Natural killer cell (primary cell): ENCODE measurements at regions not wholly inside any gene's neighbourhood (a gene's known extent, or its start where the extent isn't known, plus 50 kb on each side); places are given as distances from the start of the nearest gene placed in this dataset.

Source experiments
- ATAC-seq, 3 donors: fragments of 150-1000 bp in 2 of 3; fragments of 200-7000 bp in 1 of 3; cut with Tn5 transposase; 1 replicate in 1 of 3; 2 replicates in 2 of 3; pipeline ENCODE4 v1.10.0; 2021; ENCODE audit warnings: mild to moderate bottlenecking in 2 of 3, moderate library complexity in 2 of 3
- DNase-seq, 2 donors: peaks; one replicate each; pipeline versions ENCODE4 v3.0.0 to v3.0.0-alpha.2; 2013 to 2021; ENCODE audit warnings: mixed read lengths in 1 of 2
- H3K27ac ChIP-seq: one replicate; pipeline ENCODE4 v1.5.1; 2013; ENCODE audit warnings: mild to moderate bottlenecking, low read length
- H3K27me3 ChIP-seq: one replicate; pipeline ENCODE4 v1.6.1; 2013; ENCODE audit warnings: low read length; ENCODE audit not compliant: control insufficient read depth, insufficient read depth
- H3K36me3 ChIP-seq: one replicate; pipeline ENCODE4 v1.6.1; 2013; ENCODE audit warnings: low read length; ENCODE audit not compliant: control insufficient read depth, insufficient read depth
- H3K4me1 ChIP-seq: one replicate; pipeline ENCODE4 v1.6.1; 2013; ENCODE audit warnings: low read length; ENCODE audit not compliant: control insufficient read depth, insufficient read depth
- H3K4me3 ChIP-seq: one replicate; pipeline ENCODE4 v1.5.1; 2013; ENCODE audit warnings: low read length
- H3K9me3 ChIP-seq: one replicate; pipeline ENCODE4 v1.6.1; 2013; ENCODE audit warnings: low read length; ENCODE audit not compliant: control insufficient read depth, insufficient read depth
- H3K27ac Mint-ChIP-seq, 2 donors: one replicate each; pipeline ENCODE4 v1.8.0; 2022; ENCODE audit warnings: mild to moderate bottlenecking in 2 of 2, mixed read lengths in 2 of 2, moderate library complexity in 1 of 2
- H3K27me3 Mint-ChIP-seq, 2 donors: one replicate each; pipeline ENCODE4 v1.8.0; 2022; ENCODE audit warnings: low read depth in 2 of 2, mixed read lengths in 2 of 2
- H3K36me3 Mint-ChIP-seq: one replicate; pipeline ENCODE4 v1.8.0; 2022; ENCODE audit warnings: mixed read lengths
- H3K4me1 Mint-ChIP-seq, 2 donors: one replicate each; pipeline ENCODE4 v1.8.0; 2022; ENCODE audit warnings: mixed read lengths in 2 of 2
- H3K4me3 Mint-ChIP-seq: one replicate; pipeline ENCODE4 v1.8.0; 2022; ENCODE audit warnings: mild to moderate bottlenecking, moderate library complexity, mixed read lengths
- H3K9me3 Mint-ChIP-seq, 2 donors: one replicate each; pipeline ENCODE4 v1.8.0; 2022; ENCODE audit warnings: mixed read lengths in 2 of 2
- WGBS: methylation state at CpG from one replicate; pipeline ENCODE4 v1.1.7; 2013; ENCODE audit warnings: missing lambda C conversion rate; ENCODE audit not compliant: insufficient coverage; 5-methylcytosine and 5-hydroxymethylcytosine counted together
- intact Hi-C: fragments of 100-400 bp; cut with micrococcal nuclease; formaldehyde crosslinking; loops from one replicate; pipeline ENCODE4 v1.14.2; 2022
- TF ChIP-seq, protein P1 (sequence below): fragments of 200-600 bp; IDR thresholded peaks from one replicate; pipeline ENCODE4 v1.8.0; 2022; ENCODE audit warnings: antibody characterized with exemption

DNA sequence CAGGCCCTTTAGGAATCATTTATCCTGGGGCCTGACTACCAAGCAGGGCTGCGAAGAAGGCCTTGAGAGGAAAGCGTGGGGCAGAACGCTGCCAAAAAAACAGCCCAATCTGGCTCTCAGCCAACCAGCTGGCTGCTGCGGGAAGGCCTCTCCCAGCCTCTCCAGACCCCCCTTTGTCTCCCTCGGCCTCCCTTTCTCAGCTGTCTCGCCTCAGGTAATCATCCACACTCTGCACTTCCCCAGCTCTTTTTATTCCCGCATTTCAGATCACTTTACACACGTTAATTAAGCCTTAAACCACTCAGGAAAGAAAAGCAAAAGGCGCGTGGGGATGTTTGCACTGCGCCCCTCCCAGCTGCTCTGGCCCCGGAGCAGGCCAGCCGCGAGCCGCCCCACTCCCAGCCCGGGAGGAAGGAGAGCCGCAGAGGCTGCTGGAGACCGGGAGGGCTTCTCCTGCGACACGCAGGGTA is 208.2 kb upstream of the FOXN3 start:
- no peak overlapping the region for H3K4me3 ChIP-seq
- peaks cover 33% of the 10 kb centered on the region for H3K4me1 ChIP-seq
- no peaks in the 10 kb centered on the region for H3K36me3 ChIP-seq
- peak overlapping the region; percentile 85 for H3K27ac ChIP-seq
- Mint-ChIP-seq H3K4me1 (peaks cover 52 to 56% of the 10 kb centered on the region in 2 donors), H3K4me3 (peak overlapping the region; percentile 40), H3K27me3 (no peaks in the 10 kb centered on the region), H3K27ac (peak overlapping the region; percentile 90 to 95), H3K36me3 (no peaks in the 10 kb centered on the region), H3K9me3 (peaks cover 2 to 5% of the 10 kb centered on the region in 2 donors)
- intact Hi-C loops: loop anchor here (5.0 kb wide), 1 partner anchor 258 kb away; no protein-coding TSS in a partner anchor
- H3K9me3 ChIP-seq: peaks cover 10% of the 10 kb centered on the region
- WGBS: 98% methylated on average over 20 of the region's 20 CpGs
- TF ChIP-seq, protein P1, sequence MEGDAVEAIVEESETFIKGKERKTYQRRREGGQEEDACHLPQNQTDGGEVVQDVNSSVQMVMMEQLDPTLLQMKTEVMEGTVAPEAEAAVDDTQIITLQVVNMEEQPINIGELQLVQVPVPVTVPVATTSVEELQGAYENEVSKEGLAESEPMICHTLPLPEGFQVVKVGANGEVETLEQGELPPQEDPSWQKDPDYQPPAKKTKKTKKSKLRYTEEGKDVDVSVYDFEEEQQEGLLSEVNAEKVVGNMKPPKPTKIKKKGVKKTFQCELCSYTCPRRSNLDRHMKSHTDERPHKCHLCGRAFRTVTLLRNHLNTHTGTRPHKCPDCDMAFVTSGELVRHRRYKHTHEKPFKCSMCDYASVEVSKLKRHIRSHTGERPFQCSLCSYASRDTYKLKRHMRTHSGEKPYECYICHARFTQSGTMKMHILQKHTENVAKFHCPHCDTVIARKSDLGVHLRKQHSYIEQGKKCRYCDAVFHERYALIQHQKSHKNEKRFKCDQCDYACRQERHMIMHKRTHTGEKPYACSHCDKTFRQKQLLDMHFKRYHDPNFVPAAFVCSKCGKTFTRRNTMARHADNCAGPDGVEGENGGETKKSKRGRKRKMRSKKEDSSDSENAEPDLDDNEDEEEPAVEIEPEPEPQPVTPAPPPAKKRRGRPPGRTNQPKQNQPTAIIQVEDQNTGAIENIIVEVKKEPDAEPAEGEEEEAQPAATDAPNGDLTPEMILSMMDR: no peak
- DNase-seq (no peak), ATAC-seq (no peak)
- H3K27me3 ChIP-seq: no peaks in the 10 kb centered on the region

DNA sequence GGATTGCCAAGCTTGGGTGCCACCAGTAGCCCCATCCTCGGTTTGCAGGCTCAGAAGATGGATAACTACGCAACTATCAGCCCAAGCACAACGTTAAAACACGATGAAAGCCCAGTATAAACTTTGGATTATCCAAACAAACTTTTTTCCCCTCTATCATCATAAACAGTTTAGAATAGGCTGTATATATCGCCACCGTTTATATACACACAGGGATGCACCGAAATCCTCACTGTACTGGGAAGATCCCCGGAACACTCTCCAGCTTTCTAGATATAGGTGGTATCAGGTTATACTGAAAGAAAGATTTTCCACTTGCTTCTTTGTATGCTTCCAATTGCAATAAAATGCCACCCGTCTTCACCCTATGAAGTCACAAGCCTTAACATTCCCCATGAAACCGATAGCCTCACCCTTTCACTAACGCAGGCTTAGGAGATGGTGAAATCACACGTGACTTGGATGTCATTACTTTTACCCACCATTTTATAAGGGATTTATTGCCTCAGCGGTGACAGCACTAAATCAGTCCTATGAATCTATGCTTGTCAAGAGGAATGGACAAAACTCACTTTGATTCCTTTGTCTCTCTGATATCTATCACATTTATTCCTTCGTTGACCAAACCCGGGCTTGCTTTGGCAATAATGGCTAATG is 207.6 kb upstream of the FOXN3 start:
- DNase-seq: no peak
- Mint-ChIP-seq H3K36me3 (no peaks in the 10 kb centered on the region), H3K27ac (peak overlapping the region; percentile 90 to 95), H3K4me1 (peaks cover 52 to 56% of the 10 kb centered on the region in 2 donors), H3K9me3 (peaks cover 2 to 5% of the 10 kb centered on the region in 2 donors), H3K4me3 (no peak overlapping the region), H3K27me3 (no peaks in the 10 kb centered on the region)
- 97% methylated on average over 15 of the region's 15 CpGs for WGBS
- Histone ChIP-seq H3K27me3 (no peaks in the 10 kb centered on the region), H3K4me1 (peaks cover 35% of the 10 kb centered on the region), H3K9me3 (peaks cover 10% of the 10 kb centered on the region), H3K36me3 (no peaks in the 10 kb centered on the region), H3K4me3 (no peak overlapping the region), H3K27ac (no peak overlapping the region)
- no peak for ATAC-seq
- intact Hi-C loops: loop anchor here (5.0 kb wide), 1 partner anchor 257 kb away; no protein-coding TSS in a partner anchor
- TF ChIP-seq, protein P1: no peak

DNA sequence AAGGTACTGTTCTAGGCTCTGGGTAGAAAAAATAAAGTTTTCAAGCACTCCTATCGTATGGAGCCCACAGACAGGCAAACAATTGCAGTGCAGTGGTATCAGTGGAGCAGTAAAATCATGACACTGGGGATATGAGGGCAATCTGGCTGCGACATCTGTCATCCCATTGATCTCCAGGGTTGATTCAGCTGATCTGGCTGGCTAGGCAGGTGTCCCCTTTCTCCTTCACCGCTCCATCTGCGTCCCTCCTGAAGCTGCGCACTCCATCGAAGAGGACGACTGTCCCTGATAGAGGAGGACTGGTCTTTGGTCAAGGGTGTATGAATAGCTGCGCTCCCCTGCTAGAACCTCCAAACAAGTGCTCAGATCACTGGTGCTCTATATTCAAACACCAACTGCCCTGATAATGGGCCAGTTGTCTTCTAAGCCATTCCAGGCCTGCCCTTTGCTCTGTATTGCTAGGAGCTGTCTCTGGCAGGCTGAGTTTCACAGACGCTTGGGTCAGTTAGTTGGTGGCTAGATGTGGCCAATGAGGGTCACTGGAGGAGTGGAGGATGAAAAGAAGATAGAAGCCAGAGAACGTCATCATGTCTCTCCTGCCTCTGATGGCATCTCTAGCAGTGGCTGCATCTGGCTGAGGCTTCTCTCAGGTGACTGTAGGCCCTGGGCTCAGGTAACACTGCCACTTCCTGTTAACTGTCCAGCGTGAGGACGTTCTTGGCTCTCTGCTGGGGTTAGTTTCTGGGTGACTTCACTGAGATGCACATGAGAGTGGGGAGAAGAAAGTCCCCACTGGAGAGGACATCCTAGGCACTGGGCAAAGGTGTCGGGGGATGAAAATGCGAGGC is 205.0 kb upstream of the FOXN3 start:
- intact Hi-C loops: no loop called here
- peaks cover 28% of the 10 kb centered on the region for H3K4me1 ChIP-seq
- Mint-ChIP-seq H3K27me3 (no peaks in the 10 kb centered on the region), H3K4me3 (no peak overlapping the region), H3K27ac (peak overlapping the region; percentile 32 to 68), H3K9me3 (peaks cover 2 to 3% of the 10 kb centered on the region in 2 donors), H3K4me1 (peaks cover 48 to 54% of the 10 kb centered on the region in 2 donors), H3K36me3 (no peaks in the 10 kb centered on the region)
- H3K36me3 ChIP-seq: no peaks in the 10 kb centered on the region
- H3K9me3 ChIP-seq: peaks cover 8% of the 10 kb centered on the region
- H3K4me3 ChIP-seq: no peak overlapping the region
- DNase-seq: no peak
- TF ChIP-seq, protein P1: no peak
- no peaks in the 10 kb centered on the region for H3K27me3 ChIP-seq
- WGBS: 88% methylated on average over 14 of the region's 14 CpGs
- no peak for ATAC-seq
- no peak overlapping the region for H3K27ac ChIP-seq
